ENCODE measurements at regions not wholly inside any gene's neighbourhood (a gene's known extent, or its start where the extent isn't known, plus 50 kb on each side); places are given as distances from the start of the nearest gene placed in this dataset.

DNA sequence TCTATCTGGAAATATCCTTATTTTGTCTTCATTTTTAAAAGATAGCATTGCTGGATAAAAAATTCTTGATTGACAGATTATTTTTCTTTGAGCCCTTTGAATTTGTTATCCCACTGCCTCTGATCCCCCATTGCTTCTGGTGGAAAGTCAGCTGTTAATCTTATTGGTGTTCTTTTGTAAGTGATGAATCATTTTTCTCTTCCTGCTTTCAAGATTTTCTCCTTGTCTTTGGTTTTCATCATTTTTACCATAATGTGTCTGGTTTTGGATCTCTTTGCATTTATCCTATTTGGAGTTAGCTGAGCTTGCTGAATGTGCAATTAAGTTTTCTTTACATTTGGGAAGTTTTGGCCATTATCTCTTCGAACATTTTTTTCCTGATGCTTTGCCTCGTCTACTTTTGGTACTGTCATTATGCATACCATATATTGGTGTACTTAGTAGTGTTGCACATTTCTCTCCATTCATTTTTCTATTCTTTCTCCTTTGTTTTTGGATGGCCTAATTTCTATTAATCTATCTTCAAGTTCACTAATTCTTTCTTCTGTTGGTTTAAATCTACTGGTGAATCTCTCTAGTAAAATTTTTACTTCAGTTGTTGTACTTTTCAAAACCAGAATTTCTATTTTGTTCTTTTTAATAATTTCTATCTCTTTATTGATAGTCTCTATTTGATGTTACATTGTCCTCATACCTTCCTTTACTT is 440.0 kb upstream of the PROK2 start:
- Mint-ChIP-seq H3K4me1 (peaks cover 8% of the 10 kb centered on the region), H3K4me3 (no peak overlapping the region), H3K27ac (peak overlapping the region in 1 of 7 donors; percentile 4), H3K27me3 (ENCODE audit: low read depth in 3 of 3) (peaks cover 0 to 2% (median 0%) of the 10 kb centered on the region in 3 donors), H3K36me3 (peaks cover 0 to 6% of the 10 kb centered on the region in 2 donors), H3K9me3 (peaks cover 29 to 40% (median 35%) of the 10 kb centered on the region in 7 donors)
- intact Hi-C loops (cut with micrococcal nuclease): no loop called here
- no peak overlapping the region for H2AFZ ChIP-seq (ENCODE audit: insufficient read depth, low read depth, low read length, poor library complexity, severe bottlenecking)
- H3K4me3 ChIP-seq (replicated peaks in 1 of 3; ENCODE audit: low read depth in 2 of 3, low read length in 3 of 3): no peak overlapping the region
- DNase-seq: no peak
- WGBS (ENCODE audit: insufficient coverage): no CpG with 5 or more reads among the region's 2 CpGs
- H3K27ac ChIP-seq (ENCODE audit: low read depth in 1 of 2, low read length in 2 of 2): no peak overlapping the region
- TF ChIP-seq, protein P1, sequence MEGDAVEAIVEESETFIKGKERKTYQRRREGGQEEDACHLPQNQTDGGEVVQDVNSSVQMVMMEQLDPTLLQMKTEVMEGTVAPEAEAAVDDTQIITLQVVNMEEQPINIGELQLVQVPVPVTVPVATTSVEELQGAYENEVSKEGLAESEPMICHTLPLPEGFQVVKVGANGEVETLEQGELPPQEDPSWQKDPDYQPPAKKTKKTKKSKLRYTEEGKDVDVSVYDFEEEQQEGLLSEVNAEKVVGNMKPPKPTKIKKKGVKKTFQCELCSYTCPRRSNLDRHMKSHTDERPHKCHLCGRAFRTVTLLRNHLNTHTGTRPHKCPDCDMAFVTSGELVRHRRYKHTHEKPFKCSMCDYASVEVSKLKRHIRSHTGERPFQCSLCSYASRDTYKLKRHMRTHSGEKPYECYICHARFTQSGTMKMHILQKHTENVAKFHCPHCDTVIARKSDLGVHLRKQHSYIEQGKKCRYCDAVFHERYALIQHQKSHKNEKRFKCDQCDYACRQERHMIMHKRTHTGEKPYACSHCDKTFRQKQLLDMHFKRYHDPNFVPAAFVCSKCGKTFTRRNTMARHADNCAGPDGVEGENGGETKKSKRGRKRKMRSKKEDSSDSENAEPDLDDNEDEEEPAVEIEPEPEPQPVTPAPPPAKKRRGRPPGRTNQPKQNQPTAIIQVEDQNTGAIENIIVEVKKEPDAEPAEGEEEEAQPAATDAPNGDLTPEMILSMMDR (IDR thresholded peaks at IDR 0.05): no peak
- H3K79me2 ChIP-seq (ENCODE audit: insufficient read depth, low read length): no peaks in the 10 kb centered on the region
- no peaks in the 10 kb centered on the region for H3K4me1 ChIP-seq (ENCODE audit: control insufficient read depth in 1 of 2, insufficient read depth in 2 of 2, low read length in 2 of 2)
- H3K9ac ChIP-seq (ENCODE audit: insufficient read depth, low read length, poor library complexity, severe bottlenecking): no peak overlapping the region
- H3K27me3 ChIP-seq (ENCODE audit: control insufficient read depth in 2 of 2, insufficient read depth in 2 of 2, low read length in 2 of 2): no peaks in the 10 kb centered on the region
- H3K9me3 ChIP-seq (replicated peaks in 1 of 2; ENCODE audit: control insufficient read depth in 1 of 2, insufficient read depth in 1 of 2, low read length in 2 of 2): peaks cover 16 to 35% of the 10 kb centered on the region in 2 donors
- H3K4me2 ChIP-seq (replicated peaks; ENCODE audit: extremely low read depth, low read length, poor library complexity, severe bottlenecking): no peak overlapping the region
- H3K36me3 ChIP-seq (replicated peaks in 1 of 2; ENCODE audit: control insufficient read depth in 1 of 2, insufficient read depth in 2 of 2, low read length in 2 of 2): no peaks in the 10 kb centered on the region
- no peaks in the 10 kb centered on the region for H4K20me1 ChIP-seq (ENCODE audit: insufficient read depth, low read length)

DNA sequence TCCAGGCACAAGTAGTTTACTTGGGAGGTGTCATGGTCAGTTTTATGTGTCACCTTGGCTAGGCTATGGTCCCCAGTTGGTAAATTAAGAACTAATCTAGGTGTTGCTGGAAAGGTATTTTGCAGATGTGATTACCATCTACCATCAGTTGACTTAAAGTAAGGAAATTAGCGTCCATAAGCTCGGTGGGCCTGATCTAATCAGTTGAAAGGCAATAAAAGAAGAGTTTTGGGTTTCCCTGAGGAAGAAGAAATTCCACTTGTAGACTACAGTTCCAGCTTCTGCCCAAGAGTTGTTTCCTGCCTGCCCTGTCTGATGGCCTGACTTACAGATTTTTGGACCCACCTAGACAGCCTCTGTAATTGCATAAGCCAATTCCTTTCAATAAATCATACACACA is 438.7 kb upstream of the PROK2 start:
- Mint-ChIP-seq H3K4me3 (no peak overlapping the region), H3K9me3 (peaks cover 29 to 40% (median 36%) of the 10 kb centered on the region in 7 donors), H3K4me1 (peaks cover 8% of the 10 kb centered on the region), H3K27me3 (ENCODE audit: low read depth in 3 of 3) (no peaks in the 10 kb centered on the region), H3K36me3 (peaks cover 0 to 6% of the 10 kb centered on the region in 2 donors), H3K27ac (no peak overlapping the region)
- TF ChIP-seq, protein P1 (IDR thresholded peaks at IDR 0.05): no peak
- DNase-seq: no peak
- no peaks in the 10 kb centered on the region for H3K79me2 ChIP-seq (ENCODE audit: insufficient read depth, low read length)
- no peak overlapping the region for H2AFZ ChIP-seq (ENCODE audit: insufficient read depth, low read depth, low read length, poor library complexity, severe bottlenecking)
- intact Hi-C loops (cut with micrococcal nuclease): no loop called here
- no CpG with 5 or more reads among the region's 2 CpGs for WGBS (ENCODE audit: insufficient coverage)
- H3K4me2 ChIP-seq (replicated peaks; ENCODE audit: extremely low read depth, low read length, poor library complexity, severe bottlenecking): no peak overlapping the region
- H3K36me3 ChIP-seq (replicated peaks in 1 of 2; ENCODE audit: control insufficient read depth in 1 of 2, insufficient read depth in 2 of 2, low read length in 2 of 2): no peaks in the 10 kb centered on the region
- no peaks in the 10 kb centered on the region for H4K20me1 ChIP-seq (ENCODE audit: insufficient read depth, low read length)
- H3K27ac ChIP-seq (ENCODE audit: low read depth in 1 of 2, low read length in 2 of 2): no peak overlapping the region
- no peak overlapping the region for H3K4me3 ChIP-seq (replicated peaks in 1 of 3; ENCODE audit: low read depth in 2 of 3, low read length in 3 of 3)
- H3K9ac ChIP-seq (ENCODE audit: insufficient read depth, low read length, poor library complexity, severe bottlenecking): no peak overlapping the region
- H3K9me3 ChIP-seq (replicated peaks in 1 of 2; ENCODE audit: control insufficient read depth in 1 of 2, insufficient read depth in 1 of 2, low read length in 2 of 2): peaks cover 16 to 35% of the 10 kb centered on the region in 2 donors
- no peaks in the 10 kb centered on the region for H3K27me3 ChIP-seq (ENCODE audit: control insufficient read depth in 2 of 2, insufficient read depth in 2 of 2, low read length in 2 of 2)
- H3K4me1 ChIP-seq (ENCODE audit: control insufficient read depth in 1 of 2, insufficient read depth in 2 of 2, low read length in 2 of 2): no peaks in the 10 kb centered on the region
